ENCODE measurements at regions not wholly inside any gene's neighbourhood (a gene's known extent, or its start where the extent isn't known, plus 50 kb on each side); places are given as distances from the start of the nearest gene placed in this dataset.

DNA sequence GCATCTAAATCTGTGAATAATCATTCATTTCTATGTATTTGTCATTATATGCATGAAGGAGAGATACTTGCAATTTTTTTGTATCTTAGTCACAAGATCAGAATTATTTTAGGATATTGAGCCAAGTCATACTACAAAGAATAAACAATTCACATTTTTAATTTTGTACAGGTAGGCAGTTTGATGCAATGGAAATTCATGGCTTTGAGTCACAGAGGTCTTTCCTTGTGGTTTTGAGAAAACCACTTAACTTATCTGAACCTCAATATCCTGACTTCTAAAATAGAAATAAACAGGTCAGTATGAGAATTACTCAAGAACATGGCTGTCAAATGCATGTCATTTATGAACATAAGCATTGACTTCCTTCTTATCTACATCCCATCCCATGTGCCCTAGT lies 221.4 kb upstream of the SLC10A2 start:
- DNase-seq (ENCODE audit: low read depth in 3 of 3), result no peak

DNA sequence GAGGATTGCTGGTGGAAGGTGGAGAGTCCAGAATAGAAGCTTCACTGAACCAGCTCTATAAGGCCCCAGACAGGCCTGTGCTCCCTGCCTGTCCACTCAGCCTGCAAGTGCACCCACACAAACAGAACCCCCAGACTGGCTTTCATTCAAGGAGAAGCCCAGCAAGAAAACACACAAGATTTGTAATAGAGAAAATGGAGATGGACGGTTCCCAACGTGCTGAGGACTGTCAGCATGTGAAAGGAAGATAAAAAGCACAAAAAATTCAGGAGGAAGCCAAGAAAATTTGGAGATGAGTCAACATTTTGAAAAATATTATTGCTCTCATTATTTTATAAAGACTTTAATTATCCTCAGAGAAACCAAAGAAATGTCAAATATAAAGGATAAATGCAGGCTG lies 218.2 kb upstream of the SLC10A2 start:
- no peak for DNase-seq (ENCODE audit: low read depth in 3 of 3)

DNA sequence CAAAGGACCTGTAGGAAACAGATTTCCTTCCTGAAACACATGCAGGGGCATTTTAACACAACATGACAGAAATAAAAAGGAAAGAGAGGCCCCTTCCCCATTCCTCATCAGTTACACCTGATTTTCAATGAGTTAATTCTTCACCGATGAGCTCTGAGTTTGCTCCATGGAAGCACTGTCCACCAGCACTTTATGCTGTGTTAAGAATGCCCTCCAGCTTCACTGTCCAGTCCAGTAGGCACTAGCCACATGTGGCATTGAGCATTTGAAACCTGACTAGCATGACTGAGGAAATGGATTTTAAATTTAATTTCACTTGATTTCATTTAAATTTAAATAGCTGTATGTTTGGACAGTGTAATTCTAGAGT lies 217.2 kb upstream of the SLC10A2 start:
- DNase-seq (ENCODE audit: low read depth in 3 of 3), result no peak

DNA sequence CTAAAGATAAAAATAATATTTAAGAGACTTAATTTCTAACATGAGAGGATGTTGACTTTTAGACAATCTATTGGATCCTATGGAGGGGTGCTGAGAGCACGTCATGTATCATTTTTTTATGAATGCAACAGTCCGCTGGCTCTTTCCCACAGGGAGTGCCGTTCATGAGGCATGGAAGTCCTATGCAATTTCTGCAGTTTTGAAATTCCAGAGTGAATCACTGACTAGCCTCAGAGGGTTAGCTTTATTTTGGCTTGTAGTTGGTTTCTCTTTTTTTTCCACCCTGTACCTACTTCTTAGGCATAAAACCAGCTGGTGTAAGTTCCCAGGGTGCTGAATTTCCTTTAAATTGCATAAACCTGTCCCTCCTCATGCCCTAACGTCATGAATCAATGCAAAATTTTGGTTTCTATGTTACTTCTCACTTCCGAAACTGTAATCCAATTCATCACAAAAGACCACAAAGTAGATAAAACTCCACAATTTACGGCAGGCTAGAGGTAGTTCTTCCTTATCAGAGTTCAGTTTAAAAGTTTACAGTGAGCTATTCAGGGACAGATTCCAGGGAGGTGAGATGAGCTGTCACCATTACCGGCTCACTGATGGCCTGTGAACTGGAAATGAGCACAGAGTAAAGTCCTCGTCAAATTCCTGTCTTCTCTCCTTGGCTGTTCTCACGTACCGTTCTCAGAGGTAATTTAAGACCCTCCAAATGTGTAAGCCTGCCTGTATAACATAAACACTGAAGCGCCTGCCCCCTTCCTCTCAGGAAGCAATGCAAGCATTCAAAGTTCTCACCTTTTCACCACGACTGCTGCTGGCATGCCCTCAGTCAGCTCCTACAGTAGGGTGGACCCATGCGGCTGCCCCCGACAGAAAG lies 216.6 kb upstream of the SLC10A2 start:
- DNase-seq (ENCODE audit: low read depth in 3 of 3), result no peak

DNA sequence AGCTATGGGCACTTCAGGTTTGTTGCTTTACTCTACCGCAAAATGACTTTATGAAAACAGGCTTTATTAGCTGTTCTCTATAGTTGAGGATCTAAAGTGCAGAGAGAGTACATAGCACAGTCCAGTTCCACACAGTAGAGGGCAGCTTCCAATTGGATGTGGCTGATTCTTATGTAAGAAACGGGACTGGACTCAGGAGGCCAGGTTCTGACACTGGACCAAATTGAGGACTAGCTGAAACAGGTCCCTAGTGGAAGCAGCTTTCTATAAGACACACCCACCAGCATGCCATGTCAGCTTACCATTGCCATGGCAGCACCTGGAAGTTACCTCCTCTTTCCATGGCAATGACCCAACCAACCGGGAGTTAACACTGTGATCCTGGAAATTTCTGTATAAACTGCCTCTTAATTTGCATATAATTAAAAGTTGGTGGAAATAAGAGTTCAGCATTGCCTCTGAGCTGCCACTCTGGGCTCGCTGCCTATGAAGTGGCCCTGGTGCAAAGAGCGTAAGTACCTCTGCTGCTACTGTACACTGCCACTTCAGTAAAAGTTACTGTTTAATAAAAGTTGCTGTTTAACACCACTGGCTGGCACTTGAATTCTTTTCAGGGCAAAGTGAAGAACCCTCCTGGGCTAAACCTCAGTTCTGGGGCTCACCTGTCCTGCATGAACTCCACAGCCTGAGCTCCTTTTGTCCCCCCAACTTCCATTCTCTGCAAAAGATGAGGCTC lies 211.9 kb upstream of the SLC10A2 start:
- DNase-seq (ENCODE audit: low read depth in 3 of 3), result no peak

DNA sequence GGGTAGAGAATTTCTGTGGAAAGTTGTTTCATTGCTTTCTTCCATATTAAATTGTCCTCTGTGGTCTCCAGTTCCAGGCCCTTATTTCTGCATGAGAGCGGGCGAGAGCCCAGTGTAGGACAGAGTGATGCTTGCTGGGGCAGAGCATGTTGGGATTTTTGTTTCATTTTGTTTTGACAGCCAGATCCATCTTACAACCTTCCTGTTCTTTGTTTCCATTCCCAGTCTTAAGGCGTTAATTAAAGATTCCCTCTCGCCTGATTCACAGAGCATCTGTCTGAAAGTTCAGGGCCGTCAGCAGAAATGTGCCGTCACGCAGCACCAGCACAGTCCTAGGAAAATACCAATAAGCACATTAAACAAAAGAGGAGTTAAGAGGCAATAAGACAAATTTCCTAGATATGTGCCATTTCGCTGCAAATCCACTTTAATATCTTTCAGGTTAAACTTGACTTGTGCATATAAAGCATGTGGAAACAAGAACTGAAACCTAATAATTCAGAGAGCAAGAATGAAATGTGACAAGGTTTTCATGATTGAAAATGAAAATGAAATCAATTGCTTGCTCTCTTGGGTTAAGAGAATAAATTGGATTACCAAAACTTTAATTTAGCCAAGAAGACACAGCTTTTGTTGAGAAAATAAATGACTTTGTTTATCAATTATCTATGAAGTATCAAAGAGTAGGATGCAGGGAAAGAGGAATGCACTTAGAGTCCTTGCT lies 210.7 kb upstream of the SLC10A2 start:
- no peak for DNase-seq (ENCODE audit: low read depth in 3 of 3)

DNA sequence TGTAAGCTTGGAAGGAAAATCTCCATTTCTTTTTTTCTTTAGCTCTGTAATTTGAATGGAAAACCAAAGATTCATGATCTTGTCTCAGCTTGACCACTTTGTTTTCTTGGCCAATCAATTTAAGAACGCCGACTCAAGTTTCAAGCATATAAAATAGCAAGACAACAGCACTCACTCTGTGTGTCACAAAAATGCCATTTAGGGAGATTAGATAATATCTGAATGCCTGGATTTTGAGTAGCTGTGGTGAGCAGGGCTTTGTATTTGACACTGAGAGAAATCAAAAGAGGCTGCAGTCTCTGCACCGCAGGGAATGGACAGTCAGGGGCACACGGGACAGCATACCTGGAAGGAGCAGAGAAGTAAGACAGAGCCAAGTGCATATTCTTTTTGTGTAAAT lies 209.5 kb upstream of the SLC10A2 start:
- DNase-seq (ENCODE audit: low read depth in 3 of 3), result no peak

DNA sequence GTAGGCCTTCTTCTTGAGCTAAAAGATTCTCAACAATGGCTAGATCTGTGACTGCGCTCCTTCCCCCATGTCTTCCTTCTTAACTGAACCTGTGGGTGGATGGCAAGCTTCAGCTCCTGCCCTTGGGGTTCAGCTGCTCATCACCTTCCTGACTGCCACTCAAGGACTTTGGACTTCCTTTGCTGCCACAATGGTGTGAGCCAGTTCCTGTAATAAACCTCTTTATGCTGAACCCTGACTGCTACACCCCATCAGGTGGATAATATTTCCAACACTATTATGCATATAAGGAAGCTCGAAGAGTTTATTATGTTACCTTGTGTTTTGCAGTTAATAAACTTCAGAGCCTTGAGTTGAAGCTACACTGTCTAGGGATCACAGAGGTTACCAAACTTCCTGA lies 208.9 kb upstream of the SLC10A2 start:
- DNase-seq (ENCODE audit: low read depth in 3 of 3), result no peak

DNA sequence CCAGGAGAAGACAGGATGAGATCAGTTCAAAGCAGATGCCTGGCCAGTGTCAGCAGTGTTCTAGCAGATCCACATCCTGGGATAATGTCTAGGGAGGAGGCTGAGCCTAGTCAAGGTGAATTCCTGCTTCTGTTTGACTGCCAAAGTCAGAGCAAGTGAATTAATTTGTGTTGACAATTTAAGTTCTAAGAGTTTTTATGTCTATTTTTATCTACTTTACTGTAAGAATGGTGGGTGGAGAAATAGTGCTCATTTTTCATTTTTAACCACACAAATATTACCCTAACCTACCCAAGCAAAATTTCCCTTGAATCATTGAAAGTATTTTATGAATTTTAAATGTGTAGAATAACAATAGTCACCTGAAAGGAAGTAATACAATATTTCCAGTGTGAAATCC lies 207.6 kb upstream of the SLC10A2 start:
- no peak for DNase-seq (ENCODE audit: low read depth in 3 of 3)

DNA sequence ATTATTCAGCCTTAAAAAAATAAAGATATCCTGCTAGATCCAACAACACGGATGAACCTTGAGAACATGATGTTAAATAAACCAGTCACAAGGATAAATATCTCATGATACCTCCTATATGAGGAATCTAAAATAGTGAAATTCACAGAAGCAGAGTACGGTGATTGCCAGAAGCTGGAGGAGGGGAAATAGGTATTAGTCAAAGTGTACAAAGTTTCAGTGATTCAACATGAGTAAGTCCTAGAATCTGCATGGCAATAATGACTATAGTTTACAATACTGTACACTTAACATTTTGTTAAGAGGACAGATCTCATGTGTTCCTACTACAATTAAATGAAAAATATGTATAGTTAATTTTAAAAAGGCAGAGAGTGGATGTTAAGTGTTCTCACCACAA lies 206.6 kb upstream of the SLC10A2 start:
- no peak for DNase-seq (ENCODE audit: low read depth in 3 of 3)

DNA sequence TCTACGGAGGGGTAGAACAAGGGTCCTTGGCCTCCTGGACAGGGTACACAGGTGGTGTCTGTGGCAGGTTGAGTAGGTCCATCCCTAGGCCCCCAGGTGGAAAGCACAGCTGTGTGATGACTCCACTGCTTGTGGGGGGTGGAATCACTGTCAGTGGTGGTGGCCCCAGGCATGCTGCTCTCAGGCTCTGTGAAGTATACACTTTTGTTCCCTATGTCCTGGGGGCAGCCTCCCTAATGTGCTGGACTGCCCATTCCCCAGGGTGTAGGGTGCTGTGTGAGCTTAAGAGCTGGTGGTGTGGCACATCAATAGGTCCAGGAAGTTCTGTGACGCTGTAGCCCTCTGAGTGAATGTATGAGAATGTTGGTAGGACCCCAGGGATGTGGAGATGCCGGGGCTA lies 197.2 kb upstream of the SLC10A2 start:
- DNase-seq (ENCODE audit: low read depth in 3 of 3), result no peak

DNA sequence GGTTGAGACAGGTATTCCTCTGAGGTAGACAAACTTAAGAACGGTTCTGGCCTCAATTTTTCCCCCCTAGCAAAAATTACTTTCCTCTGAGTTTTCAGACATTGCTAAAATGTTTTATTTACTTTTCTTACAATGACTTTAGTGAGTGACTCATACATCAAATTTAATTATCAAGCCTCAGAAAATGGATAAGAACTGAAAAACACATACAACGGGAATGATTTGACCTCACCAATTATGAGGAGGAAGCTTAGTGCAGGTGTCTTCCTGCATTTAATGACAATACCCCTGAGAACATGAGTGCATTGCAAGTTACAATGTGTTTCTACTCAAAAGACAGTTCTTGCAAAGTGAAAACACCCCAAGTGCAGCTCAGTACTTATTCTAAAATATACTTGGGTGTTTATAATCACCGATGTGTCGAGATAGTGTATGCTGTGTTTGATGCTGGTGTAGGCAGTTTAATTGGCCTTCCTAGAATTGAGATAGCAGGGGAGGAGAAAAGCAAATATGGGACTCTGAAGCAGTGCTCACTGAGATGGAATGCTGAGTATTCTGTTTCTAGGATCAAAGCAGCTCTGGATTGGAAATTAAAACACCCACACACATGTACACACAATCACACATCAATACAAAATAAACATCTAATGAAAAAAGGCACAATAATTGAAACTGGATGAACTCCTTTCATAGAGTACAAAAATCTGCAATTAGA lies 189.5 kb upstream of the SLC10A2 start:
- DNase-seq (ENCODE audit: low read depth in 3 of 3), result no peak

DNA sequence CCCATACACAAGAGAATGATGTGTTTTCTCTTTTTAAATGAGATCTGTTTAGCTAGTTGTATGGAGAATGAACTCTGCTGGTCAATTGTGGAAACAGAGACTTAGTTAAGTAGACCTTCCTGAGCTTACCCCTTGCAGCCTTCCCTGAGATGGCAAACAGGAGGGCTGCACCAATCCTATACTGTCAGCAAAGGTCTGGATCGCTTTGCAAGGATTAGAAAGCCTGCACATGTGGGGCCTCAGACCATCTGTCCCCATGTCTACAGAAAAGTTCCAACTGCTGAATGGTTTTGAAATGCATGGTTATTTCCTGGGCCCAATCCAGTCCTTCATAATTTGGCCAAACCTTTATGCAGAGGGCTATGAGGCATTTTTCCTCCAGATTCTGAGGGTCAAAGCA lies 183.9 kb upstream of the SLC10A2 start:
- no peak for DNase-seq (ENCODE audit: low read depth in 3 of 3)

DNA sequence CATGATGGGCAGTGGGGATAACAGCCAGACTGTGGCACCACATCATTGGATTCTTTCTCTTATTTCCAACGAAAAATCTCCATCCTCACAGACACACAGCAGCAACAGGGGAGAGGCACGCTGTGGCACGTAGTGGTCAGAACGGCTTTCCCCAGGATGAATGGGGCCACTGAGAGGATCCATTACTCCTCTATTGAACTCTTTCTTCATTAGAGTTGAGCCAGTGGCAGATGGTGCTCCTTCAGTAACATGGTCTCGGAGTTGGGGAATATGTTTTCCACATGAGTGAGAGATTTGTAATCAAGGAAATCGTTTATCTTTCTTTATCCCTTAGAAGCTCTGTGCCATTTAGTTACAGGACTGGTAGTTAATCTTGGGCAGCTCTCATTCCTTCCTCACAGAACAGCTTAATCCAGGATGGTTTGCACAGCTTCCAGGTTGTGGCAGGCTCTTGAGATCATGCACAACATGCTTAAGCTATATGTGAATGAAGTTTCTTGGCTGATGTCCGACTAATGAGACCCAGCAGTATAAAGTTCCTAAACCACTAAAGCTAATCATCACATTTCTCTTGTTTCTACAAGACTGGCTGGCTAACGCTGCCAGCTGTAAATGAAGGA lies 180.5 kb upstream of the SLC10A2 start:
- no peak for DNase-seq (ENCODE audit: low read depth in 3 of 3)

DNA sequence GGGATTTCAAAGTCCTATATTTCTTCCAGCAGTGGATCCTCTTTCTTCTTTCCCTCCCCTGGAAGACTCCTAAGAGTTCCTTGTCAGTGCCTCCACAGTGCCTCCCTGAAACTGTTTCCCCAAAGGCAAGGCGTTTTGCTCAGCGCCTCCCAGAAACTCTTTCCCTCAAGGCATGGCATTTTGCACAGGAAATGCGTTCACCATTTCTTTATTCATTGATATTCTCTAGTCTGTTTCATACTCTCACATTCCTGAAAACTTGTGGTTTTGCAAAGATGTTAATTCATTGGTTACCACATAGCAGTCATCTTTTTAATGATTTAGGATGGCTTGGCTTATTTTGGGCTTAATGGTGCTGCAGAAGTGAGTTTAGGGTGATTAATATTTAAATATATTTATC lies 177.3 kb upstream of the SLC10A2 start:
- no peak for DNase-seq (ENCODE audit: low read depth in 3 of 3)

DNA sequence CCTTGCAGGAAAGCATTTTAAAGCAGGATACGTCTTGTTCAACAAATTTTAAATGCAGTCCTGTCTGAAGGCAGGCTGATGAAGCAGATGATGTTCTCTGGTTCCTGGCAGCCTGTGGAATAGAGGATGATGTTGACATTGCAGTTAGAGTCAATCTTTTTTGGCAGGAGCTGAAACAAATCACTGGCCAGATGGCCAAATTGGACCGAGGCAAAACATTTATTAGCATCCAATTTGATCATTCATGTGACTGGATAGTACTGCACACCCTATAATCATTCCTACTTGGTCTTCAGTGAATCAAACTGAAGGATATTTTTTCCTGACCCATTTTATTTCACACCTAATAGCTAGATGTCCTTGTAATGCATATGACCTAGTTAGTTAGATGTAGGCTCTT lies 172.2 kb upstream of the SLC10A2 start:
- no peak for DNase-seq (ENCODE audit: low read depth in 3 of 3)

DNA sequence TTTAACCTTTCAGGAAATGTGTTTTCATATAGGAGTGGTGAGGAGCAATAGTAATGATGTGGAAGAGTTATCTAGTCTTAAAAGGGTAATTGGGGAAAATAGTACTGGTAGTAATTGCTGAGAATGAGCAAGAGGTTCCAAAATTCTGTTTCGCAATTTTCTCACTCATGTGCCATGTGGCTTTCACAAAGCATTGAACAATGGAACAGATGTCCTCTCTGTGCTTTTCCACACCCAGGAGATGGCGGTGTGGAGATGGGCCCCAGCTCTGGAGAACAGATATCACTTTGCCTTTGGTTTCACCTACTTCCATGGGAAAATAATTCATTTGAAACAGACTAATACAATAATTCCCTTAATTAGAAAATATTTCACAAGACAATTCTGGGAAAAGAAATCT lies 170.0 kb upstream of the SLC10A2 start:
- no peak for DNase-seq (ENCODE audit: low read depth in 3 of 3)

DNA sequence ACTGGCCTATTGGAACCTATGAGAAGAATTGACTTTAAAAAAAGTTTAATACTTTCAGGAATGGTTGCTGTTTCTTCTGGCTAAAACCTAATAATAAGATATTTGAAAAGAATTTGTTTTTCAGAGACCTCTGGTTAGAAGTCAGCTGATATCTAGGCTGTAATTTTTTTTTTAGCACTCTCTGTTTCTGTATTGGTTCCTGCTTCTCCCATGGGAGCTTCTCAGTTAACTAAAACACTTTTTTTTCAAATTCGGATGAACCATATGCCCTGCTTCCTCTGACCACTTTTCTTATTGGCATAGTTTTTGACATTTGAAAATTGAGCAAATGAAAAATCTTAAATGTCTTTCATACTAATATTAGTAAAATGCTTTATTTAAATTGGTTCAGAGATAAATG lies 163.5 kb upstream of the SLC10A2 start:
- DNase-seq (ENCODE audit: low read depth in 3 of 3), result no peak

DNA sequence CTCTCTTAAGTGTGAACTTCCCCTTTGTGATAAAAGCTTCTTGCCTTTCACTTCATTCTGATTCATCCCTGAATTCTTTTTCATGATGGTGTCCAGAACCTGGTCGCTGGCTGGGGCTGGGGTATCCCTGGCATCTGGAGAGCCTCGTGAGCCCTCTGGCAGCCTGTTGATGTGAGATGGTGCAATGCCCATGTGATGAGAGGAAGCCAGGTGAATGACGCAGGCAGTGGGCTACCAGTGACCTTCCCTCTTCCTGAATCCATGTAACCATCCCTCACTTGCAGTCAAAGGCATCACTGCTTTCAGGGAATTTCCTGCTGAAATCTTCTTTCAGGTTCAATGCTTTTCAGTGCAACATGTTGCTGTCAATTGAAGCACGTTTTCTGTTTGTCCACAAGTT lies 158.6 kb upstream of the SLC10A2 start:
- DNase-seq (ENCODE audit: low read depth in 3 of 3), result no peak

DNA sequence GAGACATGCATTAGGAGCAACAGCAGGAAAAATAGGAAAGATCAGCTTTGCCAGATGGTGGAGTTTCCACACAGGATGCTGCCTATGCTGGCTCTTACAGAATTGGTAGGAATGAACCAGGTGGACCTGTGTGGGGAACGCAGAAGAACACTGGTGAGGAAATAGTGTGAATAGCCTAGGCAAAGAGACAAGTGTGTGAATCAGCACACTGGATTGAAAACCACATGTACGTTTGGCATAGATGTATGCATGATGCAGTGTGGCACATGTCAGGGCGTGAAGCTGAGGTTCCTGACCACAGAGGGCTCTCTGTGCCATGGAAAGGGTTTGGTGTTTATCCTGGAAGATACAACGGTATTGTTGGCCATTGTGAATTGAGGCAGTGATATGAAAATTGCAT lies 156.5 kb upstream of the SLC10A2 start:
- DNase-seq (ENCODE audit: low read depth in 3 of 3), result no peak

DNA sequence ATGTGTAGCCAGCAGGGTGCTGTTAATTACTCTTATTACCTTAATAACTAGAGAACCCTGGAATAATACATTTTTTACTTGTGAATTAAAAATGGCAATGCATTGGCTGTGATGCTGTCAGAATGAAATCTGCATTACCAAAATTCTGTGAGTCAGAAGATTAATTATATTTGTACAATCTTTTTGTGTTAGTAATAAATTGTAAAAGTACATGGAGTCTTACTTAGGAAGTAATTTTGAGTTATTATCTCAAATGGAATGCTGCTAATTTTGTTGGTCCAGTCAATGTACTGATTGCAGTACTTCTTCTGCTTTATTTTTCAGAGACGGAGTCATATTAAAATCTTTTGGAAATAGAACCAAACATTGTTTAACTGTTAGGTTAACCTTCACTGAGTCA lies 152.0 kb upstream of the SLC10A2 start:
- DNase-seq (ENCODE audit: low read depth in 3 of 3), result no peak

DNA sequence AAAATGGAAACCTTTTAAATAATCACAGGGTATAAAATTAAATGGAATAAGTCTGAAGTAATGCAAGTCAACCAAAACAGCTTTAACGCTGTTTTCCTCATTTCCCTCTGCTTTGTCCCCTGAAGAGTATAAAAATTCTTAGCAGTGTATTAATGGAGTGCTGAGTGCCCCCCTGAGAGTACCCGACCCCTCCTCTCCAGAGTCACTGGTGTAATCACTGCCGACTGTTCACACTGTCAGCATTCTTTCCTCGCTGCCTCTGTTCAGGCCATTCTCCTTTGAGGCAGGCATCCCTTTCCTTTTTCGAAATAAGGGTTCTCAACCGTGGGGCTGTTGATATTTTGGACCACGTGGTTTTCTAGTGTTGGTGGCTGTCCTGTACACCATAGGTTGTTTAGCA lies 146.9 kb upstream of the SLC10A2 start:
- DNase-seq (ENCODE audit: low read depth in 3 of 3), result no peak

Data from stimulated activated CD4-positive, alpha-beta T cell treated with anti-CD3 and anti-CD28 coated beads, TNF-alpha, amount 100 ng/mL, for 48 hours (primary cell).